DOHH2 (cell line): ENCODE measurements at regions not wholly inside any gene's neighbourhood (a gene's known extent, or its start where the extent isn't known, plus 50 kb on each side); places are given as distances from the start of the nearest gene placed in this dataset.

Experiments used
- H3F3A ChIP-seq: fragments of 200-600 bp; sonication (generic), shearing (Covaris generic); 2 replicates; pipeline ENCODE4 v1.6.0; 2016; ENCODE audit warnings: antibody characterized with exemption, mild to moderate bottlenecking; ENCODE audit not compliant: control insufficient read depth, insufficient read depth
- H3K27ac ChIP-seq: fragments of 200-600 bp; sonication (generic); 2 replicates; pipeline ENCODE4 v1.5.1; 2014; ENCODE audit warnings: low read depth, mild to moderate bottlenecking, low read length, moderate library complexity
- H3K27me3 ChIP-seq: fragments of 200-600 bp; sonication (generic); 2 replicates; pipeline ENCODE4 v1.6.1; 2014; ENCODE audit warnings: mild to moderate bottlenecking, low read length, mixed read lengths; ENCODE audit not compliant: control insufficient read depth
- H3K36me3 ChIP-seq: fragments of 200-600 bp; sonication (generic); 2 replicates; pipeline ENCODE4 v1.6.1; 2014; ENCODE audit warnings: mild to moderate bottlenecking, low read length, moderate library complexity, mixed read lengths; ENCODE audit not compliant: control insufficient read depth
- H3K4me1 ChIP-seq: fragments of 200-600 bp; sonication (generic); 2 replicates; pipeline ENCODE4 v1.6.1; 2014; ENCODE audit warnings: mild to moderate bottlenecking, low read length, mixed read lengths; ENCODE audit not compliant: control insufficient read depth
- H3K4me2 ChIP-seq: fragments of 200-600 bp; sonication (generic); 2 replicates; pipeline ENCODE4 v1.6.0; 2014; ENCODE audit warnings: mild to moderate bottlenecking, low read length, moderate library complexity
- H3K4me3 ChIP-seq: fragments of 200-600 bp; sonication (generic); 2 replicates; pipeline ENCODE4 v1.5.1; 2014; ENCODE audit warnings: mild to moderate bottlenecking, low read length, mixed read lengths
- H3K79me2 ChIP-seq: fragments of 200-600 bp; sonication (generic); 2 replicates; pipeline ENCODE4 v1.6.1; 2014; ENCODE audit warnings: mild to moderate bottlenecking, low read length, mixed read lengths; ENCODE audit not compliant: control insufficient read depth
- H3K9me2 ChIP-seq: fragments of 200-600 bp; sonication (generic); replicated peaks from 2 replicates; pipeline ENCODE4 v1.6.1; 2014; ENCODE audit warnings: mild to moderate bottlenecking, low read length, mixed read lengths; ENCODE audit not compliant: control insufficient read depth
- H3K9me3 ChIP-seq: fragments of 200-600 bp; sonication (generic); 2 replicates; pipeline ENCODE4 v1.6.1; 2014; ENCODE audit warnings: antibody characterized with exemption, low read length, mixed read lengths; ENCODE audit not compliant: control insufficient read depth, insufficient read depth
- H4K20me1 ChIP-seq: fragments of 200-600 bp; sonication (generic); 2 replicates; pipeline ENCODE4 v1.6.0; 2014; ENCODE audit warnings: low read depth, mild to moderate bottlenecking, antibody characterized with exemption, low read length, moderate library complexity; ENCODE audit not compliant: control insufficient read depth, insufficient read depth
- CTCF ChIP-seq: fragments of 200-600 bp; sonication (generic); IDR thresholded peaks from one replicate; pipeline ENCODE4 v1.5.1; 2014; ENCODE audit warnings: antibody characterized with exemption, mild to moderate bottlenecking, low read depth, low read length; ENCODE audit not compliant: poor library complexity, severe bottlenecking
- EZH2phosphoT487 ChIP-seq: fragments of 200-600 bp; sonication (generic); IDR thresholded peaks from 2 replicates; pipeline ENCODE4 v1.6.1; 2017; ENCODE audit warnings: borderline replicate concordance, mild to moderate bottlenecking, antibody characterized with exemption, low read length, moderate library complexity, mixed read lengths

- H3K4me2 ChIP-seq: no peak overlapping the region
- H3K4me3 ChIP-seq: no peak overlapping the region
- H3K27me3 ChIP-seq: no peaks in the 10 kb centered on the region
- TF ChIP-seq CTCF: no peak
- TF ChIP-seq EZH2phosphoT487: no peak
- no peaks in the 10 kb centered on the region for H3K9me3 ChIP-seq
- no peak overlapping the region for H3K27ac ChIP-seq
- H3K79me2 ChIP-seq: no peaks in the 10 kb centered on the region
- no peaks in the 10 kb centered on the region for H3F3A ChIP-seq
- no peaks in the 10 kb centered on the region for H4K20me1 ChIP-seq
- H3K9me2 ChIP-seq: no peaks in the 10 kb centered on the region
- no peaks in the 10 kb centered on the region for H3K36me3 ChIP-seq
- no peaks in the 10 kb centered on the region for H3K4me1 ChIP-seq
Measured at GRCh38 chr10:2836921-2837662, 230.3 kb upstream of the PFKP start.

- no peaks in the 10 kb centered on the region for H3K79me2 ChIP-seq
- no peak for TF ChIP-seq CTCF
- no peak for TF ChIP-seq EZH2phosphoT487
Measured at GRCh38 chr10:2834214-2834613, 233.1 kb upstream of the PFKP start.

GRCh38 chr10:2831509-2831908 is 235.8 kb upstream of the PFKP start:
- no peak overlapping the region for H3K4me3 ChIP-seq
- H3K36me3 ChIP-seq: no peaks in the 10 kb centered on the region
- no peaks in the 10 kb centered on the region for H3F3A ChIP-seq
- no peak for TF ChIP-seq CTCF
- TF ChIP-seq EZH2phosphoT487: no peak
- no peaks in the 10 kb centered on the region for H3K9me3 ChIP-seq
- no peaks in the 10 kb centered on the region for H3K79me2 ChIP-seq
- H3K9me2 ChIP-seq: no peaks in the 10 kb centered on the region
- H3K4me1 ChIP-seq: no peaks in the 10 kb centered on the region
- no peak overlapping the region for H3K27ac ChIP-seq
- H4K20me1 ChIP-seq: no peaks in the 10 kb centered on the region
- no peak overlapping the region for H3K4me2 ChIP-seq
- H3K27me3 ChIP-seq: no peaks in the 10 kb centered on the region

More at GRCh38 chr10:2834214-2834613, 233.1 kb upstream of the PFKP start:
- no peaks in the 10 kb centered on the region for H3K4me1 ChIP-seq
- no peaks in the 10 kb centered on the region for H3K36me3 ChIP-seq
- H3K27me3 ChIP-seq: no peaks in the 10 kb centered on the region
- H3K4me2 ChIP-seq: no peak overlapping the region
- H3F3A ChIP-seq: no peaks in the 10 kb centered on the region
- H3K4me3 ChIP-seq: no peak overlapping the region
- no peaks in the 10 kb centered on the region for H3K9me2 ChIP-seq
- no peak overlapping the region for H3K27ac ChIP-seq
- H3K9me3 ChIP-seq: no peaks in the 10 kb centered on the region
- no peaks in the 10 kb centered on the region for H4K20me1 ChIP-seq
